GM12891 (cell line): ENCODE measurements at regions not wholly inside any gene's neighbourhood (a gene's known extent, or its start where the extent isn't known, plus 50 kb on each side); places are given as distances from the start of the nearest gene placed in this dataset.

Experiments
- POLR2A ChIP-seq: IDR thresholded peaks from 2 replicates; pipeline ENCODE4 v1.6.1; 2011; ENCODE audit warnings: low read depth, low read length, control low read depth
- TAF1 ChIP-seq: IDR thresholded peaks from 2 replicates; pipeline ENCODE4 v1.6.1; 2011; ENCODE audit warnings: low read depth, low read length, control low read depth

DNA sequence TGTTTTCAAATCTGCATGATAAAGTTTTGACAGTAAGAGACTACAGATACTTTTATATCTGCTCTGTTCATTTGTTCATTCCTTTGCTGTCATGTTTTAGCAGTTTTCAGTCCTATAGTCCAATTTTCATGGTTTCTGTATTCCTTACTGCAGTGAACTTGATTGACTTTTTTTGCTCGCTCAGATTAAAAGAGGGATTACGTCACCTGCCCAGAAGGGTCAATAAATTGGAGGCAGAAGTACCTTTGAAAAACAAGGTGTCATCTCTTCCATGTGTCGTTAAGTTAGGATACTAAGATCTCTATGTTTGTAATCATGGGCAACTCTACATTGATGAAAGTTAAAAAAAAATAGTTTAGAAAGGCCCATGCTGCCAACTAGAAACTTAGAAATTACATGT lies 250.1 kb upstream of the SMIM31 start:
- TF ChIP-seq POLR2A (no peak), TAF1 (no peak)
